ENCODE measurements at regions not wholly inside any gene's neighbourhood (a gene's known extent, or its start where the extent isn't known, plus 50 kb on each side); places are given as distances from the start of the nearest gene placed in this dataset.
A peak's percentile ranks its signal among the peaks of the same experiment; 100 is the strongest.

GRCh38 chr12:100699209-100699608, 95.4 kb upstream of the ANO4 start:
- H3K27ac ChIP-seq, result no peak overlapping the region
- CTCF ChIA-PET, result no interaction called here
- no peak for DNase-seq (ENCODE audit: low spot score)
- POLR2A ChIA-PET (ENCODE audit: low non-redundant PET), result no interaction called here
- TF ChIP-seq CTCF (conservative IDR thresholded peaks at IDR 0.05; ENCODE audit: low read depth), result no peak

- no peak for DNase-seq (ENCODE audit: low spot score)
- ChIA-PET CTCF (no interaction called here), POLR2A (ENCODE audit: low non-redundant PET) (no interaction called here)
- TF ChIP-seq CTCF (conservative IDR thresholded peaks at IDR 0.05; ENCODE audit: low read depth), result no peak
- H3K27ac ChIP-seq, result no peak overlapping the region
Observed at GRCh38 chr12:100703337-100703736, 91.2 kb upstream of the ANO4 start.

GRCh38 chr12:100703868-100704267, 90.7 kb upstream of the ANO4 start:
- no peak overlapping the region for H3K27ac ChIP-seq
- POLR2A ChIA-PET (ENCODE audit: low non-redundant PET), result no interaction called here
- TF ChIP-seq CTCF (conservative IDR thresholded peaks at IDR 0.05; ENCODE audit: low read depth), result no peak
- CTCF ChIA-PET, result no interaction called here
- DNase-seq (ENCODE audit: low spot score), result no peak

GRCh38 chr12:100706033-100706432, 88.5 kb upstream of the ANO4 start:
- no peak for TF ChIP-seq CTCF (conservative IDR thresholded peaks at IDR 0.05; ENCODE audit: low read depth)
- ChIA-PET CTCF (interaction anchor here (0.6 kb wide), 1 partner anchor 65 kb away, joined by 4 read pairs; no protein-coding TSS in a partner anchor), POLR2A (ENCODE audit: low non-redundant PET) (no interaction called here)
- no peak overlapping the region for H3K27ac ChIP-seq
- peak; percentile 69 for DNase-seq (ENCODE audit: low spot score)

GRCh38 chr12:100708591-100708990, 86.0 kb upstream of the ANO4 start:
- POLR2A ChIA-PET (ENCODE audit: low non-redundant PET), result no interaction called here
- no peak for DNase-seq (ENCODE audit: low spot score)
- CTCF ChIA-PET, result no interaction called here
- no peak for TF ChIP-seq CTCF (conservative IDR thresholded peaks at IDR 0.05; ENCODE audit: low read depth)
- H3K27ac ChIP-seq, result no peak overlapping the region

GRCh38 chr12:100715976-100716944, 78.3 kb upstream of the ANO4 start:
- no peak overlapping the region for H3K27ac ChIP-seq
- no peak for TF ChIP-seq CTCF (conservative IDR thresholded peaks at IDR 0.05; ENCODE audit: low read depth)
- POLR2A ChIA-PET (ENCODE audit: low non-redundant PET), result no interaction called here
- DNase-seq (ENCODE audit: low spot score), result no peak
- CTCF ChIA-PET, result interaction anchor here (0.6 to 0.7 kb wide), 2 partner anchors 38 to 562 kb away, joined by 3 to 4 read pairs; no protein-coding TSS in a partner anchor

Data from RWPE1 (cell line).